Activated CD4-positive, alpha-beta T cell treated with anti-CD3 and anti-CD28 coated beads for 24 hours (primary cell): ENCODE measurements at regions not wholly inside any gene's neighbourhood (a gene's known extent, or its start where the extent isn't known, plus 50 kb on each side); places are given as distances from the start of the nearest gene placed in this dataset.
"Not testable (repeated sequence)": the region's sequence is repeated elsewhere in the genome, so short reads cannot be mapped to it uniquely, and the experiment has no call there.

Experiments
- DNase-seq, 2 donors: peaks; one replicate each; pipeline ENCODE4 v3.0.0-alpha.2; 2020; ENCODE audit warnings: low read depth in 2 of 2

GRCh38 chr5:162786234-162786633 is 651.2 kb upstream of the CCNG1 start:
- DNase-seq = no peak

- no peak for DNase-seq
Observed at GRCh38 chr5:162796507-162796906, 640.9 kb upstream of the CCNG1 start.

- DNase-seq = no peak
Observed at GRCh38 chr5:162800301-162800700, 637.1 kb upstream of the CCNG1 start.

- DNase-seq = no peak
Observed at GRCh38 chr5:162801235-162801634, 636.2 kb upstream of the CCNG1 start.

DNA sequence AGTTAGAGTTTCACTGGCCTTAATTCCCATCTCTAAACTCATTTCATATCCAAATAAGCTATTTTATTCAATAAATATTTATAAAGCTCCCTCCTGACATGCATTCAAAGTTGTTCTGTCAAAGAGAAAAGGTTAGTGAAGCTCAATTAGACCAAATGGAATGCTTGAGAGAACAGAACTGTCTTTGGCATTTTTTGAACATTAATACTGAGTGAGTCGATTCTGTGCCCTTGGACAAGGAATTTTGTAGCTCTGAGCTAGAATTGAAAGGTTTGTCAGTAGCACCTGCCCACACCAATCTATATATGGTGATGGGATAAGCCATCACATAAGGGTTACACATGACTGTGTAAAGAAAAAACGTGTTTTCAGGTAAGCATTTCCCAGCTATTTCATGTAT is 631.2 kb upstream of the CCNG1 start:
- DNase-seq = no peak

DNA sequence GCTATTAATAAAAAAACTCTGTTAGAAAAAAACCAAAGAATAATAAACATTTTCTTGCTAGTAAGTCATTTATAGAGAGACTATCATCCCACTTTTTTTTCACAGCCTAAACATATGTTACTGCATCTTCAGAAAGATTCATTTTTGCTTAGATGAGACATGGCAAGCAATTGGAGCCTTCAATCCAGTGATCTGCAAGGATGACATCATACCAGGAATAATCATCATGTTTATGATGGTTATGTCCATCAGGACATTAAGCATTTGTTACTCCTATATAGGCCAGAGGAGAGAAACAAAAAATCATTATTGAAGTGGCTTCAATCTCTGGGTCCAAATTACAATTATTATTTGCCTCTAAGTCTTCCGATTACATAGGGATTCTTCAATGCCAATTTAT is 626.3 kb upstream of the CCNG1 start:
- DNase-seq = no peak

GRCh38 chr5:162816816-162817215 is 620.6 kb upstream of the CCNG1 start:
- DNase-seq = no peak

DNA sequence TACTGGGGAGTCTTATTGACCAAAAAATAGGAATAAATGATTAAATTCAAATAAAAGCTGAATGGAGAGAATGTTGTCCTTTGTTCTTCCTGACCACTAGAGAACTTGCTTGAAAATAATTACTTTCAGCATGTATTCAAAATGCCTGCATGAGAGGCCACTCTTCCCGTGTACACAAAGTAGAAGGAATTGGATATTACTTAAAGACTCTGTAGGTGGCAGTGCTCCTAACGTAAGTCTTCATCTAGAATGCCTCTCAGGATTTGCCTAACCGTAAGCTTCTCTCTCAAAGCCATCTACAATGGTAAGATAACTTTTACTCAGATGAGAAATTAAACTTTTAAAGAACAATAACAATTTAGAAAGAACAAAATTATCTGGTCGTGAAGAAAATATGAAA is 620.0 kb upstream of the CCNG1 start:
- no peak for DNase-seq

GRCh38 chr5:162821664-162822063 is 615.7 kb upstream of the CCNG1 start:
- DNase-seq = not testable (repeated sequence)

DNA sequence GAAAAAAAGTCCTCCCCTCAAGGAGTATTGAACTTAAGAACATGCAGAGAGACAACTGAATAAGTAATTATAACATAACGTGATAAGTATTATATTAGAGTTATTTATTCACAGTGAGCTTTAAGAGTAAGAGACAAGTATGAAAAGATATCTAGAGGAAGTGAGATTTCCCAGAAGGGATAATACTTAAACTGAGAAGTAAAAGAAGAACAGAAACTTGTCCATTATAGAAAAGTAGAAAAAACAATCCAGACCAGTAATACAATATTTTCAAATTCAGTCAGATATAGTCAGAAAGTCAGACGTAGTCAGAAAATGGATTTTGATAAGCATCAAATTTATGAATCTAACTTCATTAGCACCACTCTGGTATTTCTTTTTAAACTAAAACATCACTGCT is 613.0 kb upstream of the CCNG1 start:
- no peak for DNase-seq

DNA sequence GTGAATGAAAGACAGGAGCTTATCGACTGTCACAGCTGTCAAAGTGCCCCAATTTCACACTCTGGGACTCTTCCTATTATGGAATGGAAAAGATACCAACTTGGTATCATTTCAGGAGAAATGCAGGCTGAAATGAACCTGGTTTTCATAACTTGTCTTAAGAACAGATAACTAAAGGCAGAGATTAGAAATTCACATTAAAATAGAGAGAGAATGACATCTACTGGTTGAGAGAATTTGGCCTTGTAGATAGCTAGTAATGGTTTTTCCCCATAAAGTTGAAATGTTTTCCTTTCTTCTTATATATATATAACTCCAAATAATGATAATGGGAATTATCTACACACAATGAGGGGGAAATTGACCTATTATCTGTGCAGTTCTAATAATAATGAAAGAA is 600.2 kb upstream of the CCNG1 start:
- DNase-seq = no peak

GRCh38 chr5:162842727-162843126 is 594.7 kb upstream of the CCNG1 start:
- no peak for DNase-seq

GRCh38 chr5:162852134-162852533 is 585.3 kb upstream of the CCNG1 start:
- no peak for DNase-seq

- no peak for DNase-seq
Observed at GRCh38 chr5:162858770-162859169, 578.6 kb upstream of the CCNG1 start.

DNA sequence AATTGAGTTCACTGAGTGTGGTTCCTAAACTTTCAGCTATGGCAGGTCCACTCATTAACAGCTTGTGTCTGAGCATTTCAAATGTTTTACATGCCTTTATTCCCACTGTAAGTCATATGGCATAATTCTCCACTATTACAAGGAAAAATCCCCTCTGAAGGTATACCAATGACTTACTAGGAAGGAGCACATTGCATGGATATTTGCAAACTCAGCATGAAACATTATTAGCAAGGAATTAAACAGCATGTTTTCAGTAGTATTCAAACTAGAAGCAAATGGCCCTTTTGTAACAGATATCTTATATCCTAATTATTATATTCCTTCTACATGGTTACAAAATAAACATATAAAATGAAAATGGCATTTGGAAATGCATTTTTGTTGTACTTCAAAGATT is 566.4 kb upstream of the CCNG1 start:
- DNase-seq = no peak

GRCh38 chr5:162882629-162883028 is 554.8 kb upstream of the CCNG1 start:
- no peak for DNase-seq

- DNase-seq = no peak
Observed at GRCh38 chr5:162886717-162887116, 550.7 kb upstream of the CCNG1 start.

DNA sequence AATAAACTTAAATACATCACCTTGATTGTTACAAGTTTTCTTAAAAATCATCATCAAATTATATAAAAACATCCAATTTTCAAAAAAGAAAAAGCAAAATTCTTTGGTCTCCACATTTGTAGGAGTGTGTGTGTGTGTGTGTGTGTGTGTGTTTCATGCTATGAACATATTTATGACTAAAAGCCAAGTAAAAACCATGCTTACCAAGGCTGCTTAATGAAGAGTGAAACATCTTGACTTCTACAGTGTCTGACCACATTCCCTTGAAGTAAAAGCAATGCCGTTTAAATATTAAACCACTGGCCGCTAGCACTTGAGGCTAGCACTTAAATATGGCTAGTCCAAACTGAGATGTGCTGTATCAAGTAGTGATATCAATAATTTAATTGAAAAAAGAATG is 549.1 kb upstream of the CCNG1 start:
- DNase-seq = no peak

- no peak for DNase-seq
Observed at GRCh38 chr5:162911873-162912272, 525.5 kb upstream of the CCNG1 start.

- no peak for DNase-seq
Observed at GRCh38 chr5:162916368-162916767, 521.0 kb upstream of the CCNG1 start.

DNA sequence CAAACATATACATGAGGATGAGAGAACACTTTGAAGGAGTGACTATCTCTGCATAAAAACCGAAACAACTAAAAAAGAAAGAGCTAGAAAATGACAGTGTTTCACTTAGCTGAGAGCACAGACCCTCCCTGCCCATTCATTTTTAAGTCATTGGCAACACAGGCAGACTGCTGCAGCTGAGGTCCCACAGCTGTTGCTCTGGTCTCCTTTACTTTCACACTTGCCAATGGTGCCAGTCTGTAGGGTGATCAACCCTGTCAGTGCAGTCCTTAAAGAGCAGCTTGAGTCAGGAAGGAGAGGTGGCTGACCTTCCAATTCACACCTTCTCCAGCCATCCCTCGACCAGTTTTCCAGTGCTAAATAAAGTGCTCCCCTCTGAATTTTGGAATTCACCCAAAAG is 508.3 kb upstream of the CCNG1 start:
- no peak for DNase-seq

- no peak for DNase-seq
Observed at GRCh38 chr5:162931501-162931900, 505.9 kb upstream of the CCNG1 start.

DNA sequence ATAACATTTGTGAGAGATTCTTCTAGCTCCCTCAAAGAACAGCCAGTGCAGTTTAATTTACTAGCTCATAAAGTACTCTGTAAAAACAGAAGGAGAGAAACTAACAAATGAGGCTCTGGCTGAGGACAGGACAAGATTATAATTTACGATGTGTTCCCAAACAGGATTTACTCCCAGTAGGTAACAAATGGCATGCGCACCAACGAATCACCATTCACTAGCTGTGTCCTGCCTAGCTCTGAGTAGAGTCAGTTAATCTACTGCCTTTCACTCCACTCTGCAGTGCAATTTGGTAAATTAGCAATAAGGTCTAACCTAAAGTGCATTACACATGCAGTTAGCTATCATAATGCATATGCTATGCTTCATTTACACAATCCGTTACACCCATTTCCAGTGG is 497.4 kb upstream of the CCNG1 start:
- no peak for DNase-seq

GRCh38 chr5:162948677-162949076 is 488.7 kb upstream of the CCNG1 start:
- no peak for DNase-seq

- DNase-seq = no peak
Observed at GRCh38 chr5:162956570-162956969, 480.8 kb upstream of the CCNG1 start.
